NCI-H128 (cell line): ENCODE measurements at regions not wholly inside any gene's neighbourhood (a gene's known extent, or its start where the extent isn't known, plus 50 kb on each side); places are given as distances from the start of the nearest gene placed in this dataset.
"Not testable (repeated sequence)": the region's sequence is repeated elsewhere in the genome, so short reads cannot be mapped to it uniquely, and the experiment has no call there.

Experiments used
- DNase-seq: peaks from one replicate; lab custom pipeline; 2025; ENCODE audit not compliant: unreplicated experiment; lab: John Stamatoyannopoulos, UW

DNA sequence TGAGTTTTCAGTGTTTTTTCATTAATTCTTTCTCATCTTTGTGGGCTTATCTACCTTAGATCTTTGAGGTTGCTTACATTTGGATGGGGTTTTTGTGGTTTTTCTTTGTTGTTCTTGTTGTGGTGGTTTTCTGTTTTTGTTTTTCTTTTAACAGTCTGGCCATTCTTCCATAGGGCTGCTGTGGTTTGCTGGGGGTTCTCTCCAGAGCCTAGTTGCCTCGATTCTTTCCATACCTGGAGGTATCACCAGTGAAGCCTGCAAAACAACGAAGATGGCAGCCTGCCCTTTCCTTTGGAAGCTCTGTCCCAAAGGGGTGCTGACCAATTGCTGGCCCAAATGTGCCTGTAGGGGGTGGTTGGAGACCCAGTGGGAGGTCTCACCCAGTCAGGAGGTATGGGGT, 168.6 kb upstream of the CLNK start:
- DNase-seq = no peak

DNA sequence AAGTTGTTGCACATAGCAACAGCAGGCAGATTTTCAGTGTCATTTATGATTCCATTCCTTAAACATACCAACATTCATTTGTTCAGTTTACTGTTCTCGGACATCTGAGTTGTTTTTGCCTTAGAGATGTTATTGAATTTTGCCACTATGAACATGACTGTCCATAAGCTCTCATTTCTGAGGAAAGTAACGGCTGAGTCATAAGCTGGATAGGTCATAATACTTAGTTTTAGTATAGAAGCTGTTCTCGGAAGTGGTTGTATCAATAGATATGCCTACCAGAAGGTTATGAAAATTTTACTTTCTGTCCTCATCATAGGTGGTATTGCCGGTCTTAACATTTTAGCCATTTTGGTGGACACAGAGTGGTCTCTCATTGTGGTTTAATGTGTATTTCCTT, 157.1 kb upstream of the CLNK start:
- DNase-seq = no peak

DNA sequence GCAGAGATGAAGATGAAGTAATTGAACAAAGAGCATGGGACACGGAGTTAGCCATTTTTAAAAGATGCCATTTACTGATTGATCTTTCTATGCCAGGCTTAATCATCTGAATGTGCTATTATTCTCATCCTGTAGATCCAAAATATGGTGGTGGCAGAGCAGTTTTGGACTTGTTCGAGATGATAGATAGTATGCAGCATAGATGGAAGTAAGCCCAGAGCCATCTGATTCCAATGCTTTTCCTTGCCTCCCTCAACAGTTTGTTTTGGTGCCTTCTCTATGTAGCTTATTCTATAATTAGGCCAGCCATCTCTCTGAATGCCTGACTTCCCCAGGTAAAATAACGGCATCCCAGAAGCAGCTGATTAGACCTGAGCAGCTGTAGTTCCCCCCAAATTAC, 152.6 kb upstream of the CLNK start:
- no peak for DNase-seq

DNA sequence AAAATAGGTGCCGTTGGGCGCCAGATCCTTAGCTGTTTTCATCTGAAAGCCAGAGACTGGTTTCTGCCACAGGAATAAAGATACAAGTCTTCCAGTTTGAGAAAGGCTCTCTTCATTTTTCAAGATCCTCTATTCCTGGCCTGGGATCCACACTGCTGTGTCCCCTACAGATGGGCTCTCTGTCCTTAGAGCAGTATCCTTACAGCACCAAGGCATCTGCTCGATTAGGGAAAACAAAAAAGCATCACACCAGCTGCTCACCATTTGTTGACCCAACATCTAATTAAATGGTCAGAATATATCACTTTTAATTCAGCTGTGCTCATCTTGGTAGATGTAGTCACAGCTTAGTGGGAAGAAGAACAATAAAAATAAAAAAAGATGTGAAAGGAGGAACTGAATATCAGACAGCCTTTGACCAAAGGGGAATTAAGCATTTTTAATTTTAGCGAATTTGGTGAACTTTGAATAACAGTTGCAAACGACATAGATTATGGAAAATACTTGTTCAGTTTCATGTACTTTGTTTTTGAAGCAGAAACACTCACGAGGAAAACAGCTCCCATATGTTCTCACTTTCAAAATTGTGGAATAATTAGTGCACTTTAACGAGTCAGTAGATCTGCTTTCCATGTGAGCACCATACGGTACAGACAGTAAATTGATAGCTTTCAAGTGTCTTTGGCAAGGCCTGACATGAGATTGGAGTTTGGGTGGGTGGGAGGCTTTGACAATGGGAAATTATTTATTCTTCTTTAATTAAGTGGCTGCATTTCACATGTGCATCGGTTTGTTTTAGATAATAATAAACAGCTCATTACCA, 148.4 kb upstream of the CLNK start:
- no peak for DNase-seq

DNA sequence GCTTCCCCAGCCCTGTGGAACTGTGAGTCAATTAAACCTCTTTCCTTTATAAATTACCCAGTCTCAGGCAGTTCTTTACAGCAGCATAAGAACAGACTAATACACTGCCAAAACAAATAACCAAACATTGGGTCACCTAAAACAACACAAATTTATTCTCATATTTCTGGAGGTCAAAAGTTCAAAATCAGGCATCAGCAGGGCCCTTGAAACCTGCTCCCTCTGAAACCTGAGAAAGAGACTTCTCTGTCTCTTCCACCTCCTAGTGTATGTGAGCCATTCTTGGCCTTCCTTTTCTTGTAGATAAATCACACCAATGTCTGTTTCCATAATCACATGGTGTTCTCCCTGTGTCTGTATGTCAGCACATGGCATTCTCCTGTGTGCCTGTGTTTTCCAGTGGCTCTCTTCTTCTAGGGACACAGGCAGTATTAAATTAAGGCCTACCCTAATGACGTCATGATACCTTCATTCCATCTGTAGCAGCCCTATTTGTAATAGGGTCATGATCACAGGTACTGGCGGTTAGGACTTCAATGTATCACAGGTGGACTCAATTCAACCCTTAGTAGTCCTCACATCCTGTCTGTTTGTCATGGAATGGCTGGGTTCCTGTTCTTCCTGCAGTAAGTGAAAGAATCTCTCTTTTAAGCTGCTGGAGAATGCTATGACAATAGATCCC, 147.3 kb upstream of the CLNK start:
- no peak for DNase-seq

DNA sequence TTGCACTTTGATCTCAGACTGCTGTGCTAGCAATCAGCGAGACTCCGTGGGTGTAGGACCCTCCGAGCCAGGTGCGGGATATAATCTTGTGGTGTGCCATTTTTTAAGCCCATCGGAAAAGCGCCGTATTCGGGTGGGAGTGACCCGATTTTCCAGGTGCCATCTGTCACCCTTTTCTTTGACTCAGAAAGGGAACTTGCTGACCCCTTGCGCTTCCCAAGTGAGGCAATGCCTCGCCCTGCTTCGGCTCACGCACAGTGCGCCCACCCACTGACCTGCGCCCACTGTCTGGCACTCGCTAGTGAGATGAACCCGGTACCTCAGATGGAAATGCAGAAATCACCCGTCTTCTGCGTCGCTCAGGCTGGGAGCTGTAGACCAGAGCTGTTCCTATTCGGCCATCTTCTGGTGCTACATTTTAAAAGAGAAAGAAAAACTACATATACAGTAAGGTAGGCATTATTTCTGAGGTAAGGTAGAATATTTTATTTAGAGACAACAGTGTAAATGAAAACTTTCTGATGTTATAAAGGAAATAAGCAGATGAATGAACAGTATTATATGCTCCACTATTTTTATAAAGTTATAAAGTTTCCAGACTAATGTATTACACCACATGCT, 144.5 kb upstream of the CLNK start:
- not testable (repeated sequence) for DNase-seq

DNA sequence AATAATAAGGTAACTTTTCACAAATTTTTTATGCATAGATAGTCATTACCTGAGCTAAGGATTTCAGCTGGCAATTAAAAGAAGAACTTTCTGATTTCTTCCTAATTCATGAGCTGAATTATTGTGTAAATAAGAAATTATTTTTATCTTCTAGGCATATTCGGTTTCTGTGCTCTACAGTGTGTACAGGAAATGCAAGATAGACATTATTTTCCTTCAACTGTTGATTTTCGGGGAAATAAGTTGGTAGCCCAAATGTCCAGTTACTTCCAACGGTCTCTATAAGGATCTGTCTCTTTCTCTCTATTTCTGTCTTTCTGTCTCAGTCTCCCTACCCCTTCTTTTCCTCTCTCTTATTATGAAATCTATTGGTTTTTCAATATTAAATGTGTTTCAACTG, 137.3 kb upstream of the CLNK start:
- no peak for DNase-seq

DNA sequence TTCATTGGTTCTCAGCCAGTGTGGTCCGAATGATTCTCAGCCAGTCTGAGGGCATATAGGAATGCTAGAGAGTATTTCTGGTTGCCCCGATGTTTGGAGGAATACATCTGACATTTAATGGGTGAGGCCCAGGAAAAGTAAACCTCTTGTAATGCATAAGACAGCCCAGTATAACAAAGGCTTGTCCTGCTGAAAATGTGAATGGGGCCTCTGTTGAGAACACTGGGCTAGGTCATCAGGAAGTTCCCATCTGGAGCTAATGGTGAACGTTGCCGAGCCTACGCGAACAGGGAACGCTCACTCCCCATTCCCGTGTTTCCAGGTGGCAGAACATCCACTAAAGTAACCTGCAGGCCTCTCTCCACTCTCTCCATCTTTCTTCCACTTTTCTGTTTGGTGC, 132.0 kb upstream of the CLNK start:
- no peak for DNase-seq

DNA sequence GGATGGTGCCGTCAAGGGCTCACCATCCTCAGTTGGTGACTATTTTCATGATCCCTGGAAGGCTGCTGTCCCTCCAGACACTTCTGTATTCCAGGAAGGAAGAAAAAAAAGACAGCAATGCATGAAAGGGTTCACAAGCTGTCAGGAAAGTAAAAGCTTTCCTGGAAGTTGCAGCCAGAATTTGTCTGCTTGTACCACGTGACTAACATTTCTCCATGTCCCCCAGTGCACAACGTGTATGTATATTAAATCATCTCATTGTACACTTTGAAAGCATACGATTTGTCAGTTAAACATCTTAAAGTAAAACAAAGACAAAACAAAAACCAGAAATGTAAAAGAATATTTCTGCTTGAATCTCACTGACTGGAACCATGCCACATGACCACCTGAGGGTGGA, 127.4 kb upstream of the CLNK start:
- DNase-seq = no peak

DNA sequence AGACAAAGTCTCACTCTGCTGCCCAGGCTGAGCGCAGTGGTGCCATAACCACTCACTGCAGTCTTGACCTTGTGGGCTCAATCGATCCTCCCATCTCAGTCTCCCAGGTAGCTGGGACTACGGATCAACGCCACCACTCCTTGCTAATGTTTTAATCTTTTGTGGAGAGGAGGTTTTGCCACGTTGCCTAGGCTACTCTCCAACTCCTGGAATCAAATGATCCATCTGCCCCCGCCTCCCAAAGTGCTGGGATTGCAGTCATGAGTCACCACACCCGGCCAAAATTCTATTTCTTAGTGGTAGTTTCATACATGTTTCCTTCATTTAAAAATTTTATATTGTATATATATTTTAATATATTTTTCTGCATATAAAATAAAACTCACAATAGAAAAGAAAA, 125.8 kb upstream of the CLNK start:
- no peak for DNase-seq

DNA sequence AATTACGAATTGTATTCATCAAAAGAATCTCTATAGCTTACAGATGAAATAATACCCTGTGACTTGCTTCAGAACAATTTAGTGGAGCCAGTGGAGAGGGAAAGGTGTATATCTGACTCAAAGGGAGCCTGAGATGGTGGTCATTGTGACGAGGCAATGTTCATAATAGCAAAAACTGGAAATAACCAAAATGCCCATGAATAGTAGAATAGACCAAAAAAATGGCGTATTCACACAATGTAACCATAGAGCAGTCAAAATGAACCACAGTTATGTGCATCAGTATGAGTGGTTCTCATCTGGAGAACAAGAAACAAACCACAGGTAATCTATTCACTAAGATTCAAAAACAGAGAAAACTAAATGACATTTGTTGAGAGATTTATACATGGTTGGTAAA, 125.3 kb upstream of the CLNK start:
- no peak for DNase-seq

DNA sequence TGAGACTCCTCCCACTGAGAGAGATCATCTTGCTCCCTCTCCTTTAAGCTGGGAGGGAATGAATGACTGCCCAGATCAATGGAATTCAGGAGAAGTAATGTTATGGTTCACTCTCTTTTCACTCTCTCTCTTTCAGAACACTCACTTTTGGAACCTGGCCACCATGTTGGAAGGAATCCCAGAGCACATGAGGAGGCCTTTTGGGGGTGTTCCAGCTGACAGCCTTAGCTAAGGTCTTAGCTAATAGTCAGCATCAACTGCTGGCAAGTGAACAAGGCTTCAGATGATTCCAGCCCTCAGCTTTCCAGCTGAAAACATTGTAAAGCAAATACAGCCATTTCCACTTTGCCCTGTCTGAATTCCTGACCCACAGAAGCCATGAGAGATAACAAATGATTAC, 124.0 kb upstream of the CLNK start:
- no peak for DNase-seq

DNA sequence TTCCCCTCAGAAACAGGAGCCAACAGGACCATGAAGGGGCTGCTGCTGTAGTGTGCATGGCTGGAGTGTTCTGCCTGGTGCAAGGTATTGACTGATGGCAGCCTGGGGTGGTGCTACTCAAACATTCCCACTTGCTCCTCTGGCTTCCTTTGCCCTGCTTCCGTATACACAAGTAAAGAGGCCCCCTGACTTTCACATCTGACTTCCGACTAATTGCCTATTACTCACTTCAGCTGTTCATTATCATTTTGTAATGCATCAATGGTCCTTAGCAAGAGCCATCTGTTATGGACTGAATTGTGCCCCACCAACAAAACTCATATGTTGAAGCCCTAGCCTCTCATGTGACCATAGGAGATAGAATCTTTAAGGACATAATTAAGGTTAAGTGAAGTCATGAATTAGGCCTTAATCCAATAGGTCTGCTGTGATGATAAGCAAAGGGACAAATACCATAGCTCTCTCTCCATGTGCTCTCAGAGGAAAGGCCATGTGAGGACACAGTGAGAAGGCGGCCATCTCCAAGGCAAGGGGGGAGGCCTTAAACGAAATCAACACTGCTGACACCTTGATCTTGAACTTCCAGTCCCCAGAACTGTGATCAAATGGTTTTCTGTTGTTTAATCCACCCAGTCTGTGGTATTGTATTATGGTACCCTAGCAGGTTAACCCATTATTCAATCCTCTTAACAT, 122.5 kb upstream of the CLNK start:
- no peak for DNase-seq

DNA sequence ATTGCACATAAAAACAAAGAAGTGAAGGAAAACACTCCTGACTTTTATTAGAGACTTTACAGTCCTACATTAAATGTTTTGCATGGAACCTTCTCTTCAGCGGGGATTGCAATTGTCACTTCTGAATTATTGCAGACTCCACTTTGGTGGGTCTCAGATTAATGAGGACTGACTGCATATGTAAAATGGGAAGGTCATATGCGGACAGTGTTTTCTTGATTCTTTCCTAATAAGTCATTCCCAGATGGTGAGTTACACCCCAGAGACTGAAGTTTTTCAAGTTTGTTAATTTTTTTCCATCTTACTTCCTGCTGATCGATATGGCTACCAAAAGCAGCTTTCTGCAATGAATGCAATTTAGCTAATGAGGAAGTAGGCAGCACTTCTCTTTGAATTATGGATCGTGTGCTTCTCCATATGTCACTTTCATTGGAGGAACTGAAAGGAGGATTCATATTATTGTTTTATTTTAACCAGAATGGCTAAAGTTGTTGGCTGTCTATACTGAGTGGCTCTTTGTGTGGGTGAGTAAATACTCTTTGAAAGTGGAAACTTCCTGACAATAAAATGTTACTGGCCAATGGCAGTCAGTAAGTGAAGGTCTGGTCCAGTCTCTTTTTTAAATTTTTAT, 119.3 kb upstream of the CLNK start:
- DNase-seq = no peak

DNA sequence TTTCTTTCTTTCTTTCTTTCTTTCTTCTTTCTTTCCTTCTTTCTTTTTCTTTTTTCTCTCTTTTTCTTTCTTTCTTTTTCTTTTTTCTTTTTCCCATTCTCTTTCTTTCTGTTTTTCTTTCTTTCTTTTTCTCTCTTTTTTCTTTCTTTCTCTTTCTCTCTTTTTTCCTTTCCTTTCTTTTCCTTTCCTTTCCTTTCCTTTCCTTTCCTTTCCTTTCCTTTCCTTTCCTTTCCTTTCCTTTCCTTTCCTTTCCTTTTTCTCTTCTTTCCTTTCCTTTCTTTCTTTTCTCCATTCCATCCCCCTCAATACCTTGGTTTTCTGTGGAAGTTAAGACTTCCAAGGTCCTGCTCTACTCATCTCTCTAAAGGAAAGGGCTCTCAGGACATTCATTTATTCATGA, 102.8 kb upstream of the CLNK start:
- no peak for DNase-seq

DNA sequence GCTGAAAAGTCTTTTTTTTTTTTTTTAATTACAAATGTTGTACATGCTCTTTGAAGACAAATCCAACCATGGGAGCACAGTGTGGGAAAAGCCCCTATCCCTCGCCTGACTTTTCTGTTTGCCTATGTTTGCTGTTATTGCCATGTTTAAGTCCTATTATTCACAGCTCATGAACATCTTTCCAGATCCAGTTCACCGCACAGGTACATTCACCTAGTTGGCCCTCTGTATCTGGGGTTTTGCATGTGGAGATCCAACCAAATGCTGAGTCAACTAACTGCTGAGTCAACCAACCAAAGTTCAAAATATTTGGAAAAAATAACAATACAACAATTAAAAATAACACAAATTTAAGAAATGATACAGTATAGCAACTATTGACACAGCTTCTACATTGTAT, 100.1 kb upstream of the CLNK start:
- no peak for DNase-seq

DNA sequence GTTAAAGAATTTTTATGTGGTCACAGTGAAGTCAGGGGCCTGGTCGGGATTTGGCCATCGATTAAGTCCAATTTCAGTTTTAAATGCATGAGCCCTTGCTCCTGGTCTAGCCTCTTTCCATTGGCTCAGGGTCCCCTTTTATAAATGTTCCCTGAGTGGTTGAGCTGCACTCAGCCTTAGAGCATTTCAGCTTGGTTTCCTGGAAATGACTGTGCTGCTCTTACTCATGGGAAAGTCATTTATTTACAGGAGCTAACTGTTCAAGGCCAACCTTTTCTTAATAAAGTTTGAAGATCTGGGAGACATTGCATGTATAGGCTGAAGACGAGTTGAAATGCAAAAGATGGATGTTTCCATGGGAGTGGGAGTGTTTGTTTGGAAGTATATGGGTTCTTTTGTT, 98.8 kb upstream of the CLNK start:
- DNase-seq = no peak

DNA sequence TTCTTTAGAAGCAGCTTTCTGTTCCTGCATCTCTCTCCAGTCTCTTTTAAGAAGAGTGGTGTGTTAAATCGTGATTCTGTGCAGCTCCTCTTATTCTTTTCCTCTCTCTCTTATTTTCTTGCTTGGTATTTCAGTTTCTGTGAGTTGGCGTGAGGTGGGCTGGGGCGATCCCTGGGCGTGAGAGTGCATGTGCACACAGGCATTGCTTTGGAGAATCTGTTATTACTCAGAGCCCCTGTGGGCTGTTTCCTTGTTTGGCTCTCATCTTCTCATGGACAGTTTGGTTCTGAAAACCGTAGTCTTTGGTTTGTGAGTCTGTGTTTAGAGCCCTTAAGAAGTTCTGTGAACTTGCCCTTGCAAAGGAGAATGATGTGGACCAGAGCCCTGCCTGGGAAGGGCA, 97.2 kb upstream of the CLNK start:
- no peak for DNase-seq

DNA sequence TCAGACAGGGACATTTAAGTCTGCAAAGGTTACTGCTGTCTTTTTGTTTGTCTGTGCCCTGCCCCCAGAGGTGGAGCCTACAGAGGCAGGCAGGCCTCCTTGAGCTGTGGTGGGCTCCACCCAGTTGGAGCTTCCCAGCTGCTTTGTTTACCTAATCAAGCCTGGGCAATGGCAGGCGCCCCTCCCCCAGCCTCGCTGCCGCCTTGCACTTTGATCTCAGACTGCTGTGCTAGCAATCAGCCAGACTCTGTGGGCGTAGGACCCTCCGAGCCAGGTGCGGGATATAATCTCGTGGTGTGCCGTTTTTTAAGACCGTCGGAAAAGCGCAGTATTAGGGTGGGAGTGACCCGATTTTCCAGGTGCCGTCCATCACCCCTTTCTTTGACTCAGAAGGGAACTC, 96.2 kb upstream of the CLNK start:
- not testable (repeated sequence) for DNase-seq

DNA sequence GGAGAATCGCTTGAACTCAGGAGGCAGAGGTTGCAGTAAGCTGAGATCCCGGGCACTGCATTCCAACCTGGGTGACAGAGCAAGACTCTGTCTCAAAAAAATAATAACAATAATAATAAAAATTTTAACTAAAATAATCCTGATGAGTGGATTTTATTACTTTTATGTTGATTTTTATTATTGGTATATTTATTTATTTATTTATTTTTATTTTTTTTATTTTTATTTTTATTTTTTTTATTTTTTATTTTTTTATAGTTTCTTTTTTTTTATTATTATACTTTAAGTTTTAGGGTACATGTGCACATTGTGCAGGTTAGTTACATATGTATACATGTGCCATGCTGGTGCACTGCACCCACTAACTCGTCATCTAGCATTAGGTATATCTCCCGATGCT, 90.6 kb upstream of the CLNK start:
- DNase-seq = not testable (repeated sequence)

DNA sequence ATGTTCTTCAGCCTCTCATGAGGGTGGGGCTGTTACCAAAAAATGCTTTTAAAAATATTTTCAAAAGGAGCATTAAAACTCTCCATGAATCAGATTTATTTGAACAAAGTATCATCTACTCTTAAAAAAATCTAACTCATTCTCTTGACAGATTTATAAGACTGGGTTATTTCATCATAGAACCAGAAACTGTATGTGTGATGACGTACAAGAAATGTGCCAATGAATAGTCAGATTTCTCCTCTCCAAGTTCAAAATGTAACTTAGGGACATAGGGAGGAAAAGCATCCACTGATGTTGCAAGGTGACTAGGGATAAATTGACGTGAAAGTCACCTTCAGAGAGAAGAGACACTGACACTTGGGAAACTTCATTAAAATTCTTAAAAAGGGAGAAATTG, 89.1 kb upstream of the CLNK start:
- DNase-seq = no peak
